Body of pancreas (tissue), 4 donors: ENCODE measurements at regions not wholly inside any gene's neighbourhood (a gene's known extent, or its start where the extent isn't known, plus 50 kb on each side); places are given as distances from the start of the nearest gene placed in this dataset.

Experiments used
- ATAC-seq: fragments of 150-250 bp; one replicate; pipeline ENCODE4 v1.9.1; 2016
- DNase-seq, 4 donors: peaks; one replicate each; pipeline ENCODE4 v3.0.0-alpha.2; 2019
- H3K27ac ChIP-seq, 4 donors: fragments of 200-600 bp; sonication (generic); 1 replicate in 3 of 4; 2 replicates in 1 of 4; pipeline versions ENCODE4 v1.5.1 to v1.6.1; 2016 to 2019; ENCODE audit warnings: mild to moderate bottlenecking in 1 of 4, mixed read lengths in 1 of 4, moderate library complexity in 1 of 4
- H3K27me3 ChIP-seq, 2 donors: fragments of 200-600 bp; sonication (generic); one replicate each; pipeline ENCODE4 v1.6.0; 2016; ENCODE audit warnings: mild to moderate bottlenecking in 1 of 2
- H3K36me3 ChIP-seq, 2 donors: fragments of 200-600 bp; sonication (generic); replicated peaks in 1 of 2; 2 replicates each; pipeline ENCODE4 v1.5.1; 2016; ENCODE audit warnings: low read depth in 2 of 2; ENCODE audit not compliant: insufficient read depth in 1 of 2
- H3K4me1 ChIP-seq: fragments of 200-600 bp; sonication (generic); one replicate; pipeline ENCODE4 v1.6.0; 2016
- H3K4me3 ChIP-seq, 2 donors: fragments of 200-600 bp; sonication (generic); 1 replicate in 1 of 2; 2 replicates in 1 of 2; pipeline ENCODE4 v1.5.1; 2016 to 2019
- H3K9me3 ChIP-seq, 3 donors: fragments of 200-600 bp; sonication (generic); 1 replicate in 2 of 3; 2 replicates in 1 of 3; pipeline ENCODE4 v1.5.1; 2016
- CTCF ChIP-seq, 7 experiments: fragments of 450-650 bp in 4 of 7; fragments of 200-600 bp in 3 of 7; sonication (generic) in 3 of 7; IDR thresholded peaks; one replicate each; pipeline ENCODE4 v1.5.1; 2016 to 2019; ENCODE audit warnings: antibody characterized with exemption in 7 of 7
- POLR2A ChIP-seq, 3 donors: fragments of 450-650 bp; IDR thresholded peaks; one replicate each; pipeline ENCODE4 v1.6.1; 2016; ENCODE audit warnings: antibody characterized with exemption in 3 of 3, mild to moderate bottlenecking in 2 of 3
- WGBS, 2 donors: methylation state at CpG; one replicate each; pipeline ENCODE4 v1.1.5; 2017; 5-methylcytosine and 5-hydroxymethylcytosine counted together
- intact Hi-C: fragments of 100-400 bp; cut with DNase I; formaldehyde crosslinking; loops from one replicate; pipeline ENCODE4 v1.15.1; 2023

GRCh38 chr2:164039270-164039669, 303.5 kb upstream of the FIGN start:
- Histone ChIP-seq H3K27ac (no peak overlapping the region), H3K27me3 (no peaks in the 10 kb centered on the region), H3K36me3 (no peaks in the 10 kb centered on the region), H3K4me3 (no peak overlapping the region), H3K9me3 (no peaks in the 10 kb centered on the region), H3K4me1 (no peaks in the 10 kb centered on the region)
- ATAC-seq, result no peak
- TF ChIP-seq CTCF (IDR thresholded peaks at IDR 0.05) (no peak), POLR2A (IDR thresholded peaks at IDR 0.05) (no peak)
- no peak for DNase-seq
- intact Hi-C loops, result no loop called here

GRCh38 chr2:164032995-164033394, 297.2 kb upstream of the FIGN start:
- no peak overlapping the region for H3K4me3 ChIP-seq
- no peaks in the 10 kb centered on the region for H3K36me3 ChIP-seq
- H3K9me3 ChIP-seq, result no peaks in the 10 kb centered on the region
- DNase-seq (no peak), ATAC-seq (no peak)
- no peaks in the 10 kb centered on the region for H3K27me3 ChIP-seq
- no peak overlapping the region for H3K27ac ChIP-seq
- intact Hi-C loops, result no loop called here
- H3K4me1 ChIP-seq, result no peaks in the 10 kb centered on the region
- TF ChIP-seq POLR2A (IDR thresholded peaks at IDR 0.05), result no peak
- no peak for TF ChIP-seq CTCF (IDR thresholded peaks at IDR 0.05)

- ATAC-seq, result no peak
- H3K27ac ChIP-seq, result no peak overlapping the region
- H3K9me3 ChIP-seq, result no peaks in the 10 kb centered on the region
- no peak for DNase-seq
- H3K27me3 ChIP-seq, result no peaks in the 10 kb centered on the region
- no peaks in the 10 kb centered on the region for H3K4me1 ChIP-seq
- intact Hi-C loops, result no loop called here
- no peaks in the 10 kb centered on the region for H3K36me3 ChIP-seq
- H3K4me3 ChIP-seq, result no peak overlapping the region
- TF ChIP-seq POLR2A (IDR thresholded peaks at IDR 0.05) (no peak), CTCF (IDR thresholded peaks at IDR 0.05) (no peak)
- WGBS, 2 donors, result 67 to 73% methylated on average over 2 of the region's 2 CpGs
Observed at GRCh38 chr2:164030623-164031022, 294.8 kb upstream of the FIGN start.

GRCh38 chr2:164028814-164029534, 293.2 kb upstream of the FIGN start:
- intact Hi-C loops, result no loop called here
- no peaks in the 10 kb centered on the region for H3K27me3 ChIP-seq
- no peak for ATAC-seq
- no peak for DNase-seq
- H3K27ac ChIP-seq, result no peak overlapping the region
- no peaks in the 10 kb centered on the region for H3K36me3 ChIP-seq
- H3K4me3 ChIP-seq, result no peak overlapping the region
- 69 to 70% methylated on average over 7 of the region's 7 CpGs for WGBS, 2 donors
- TF ChIP-seq POLR2A (IDR thresholded peaks at IDR 0.05) (no peak), CTCF (IDR thresholded peaks at IDR 0.05) (no peak)
- no peaks in the 10 kb centered on the region for H3K4me1 ChIP-seq
- H3K9me3 ChIP-seq, result no peaks in the 10 kb centered on the region

GRCh38 chr2:164024396-164024795, 288.6 kb upstream of the FIGN start:
- TF ChIP-seq POLR2A (IDR thresholded peaks at IDR 0.05) (no peak), CTCF (IDR thresholded peaks at IDR 0.05) (no peak)
- WGBS, 2 donors, result 50 to 60% methylated on average over 2 of the region's 2 CpGs

More at GRCh38 chr2:164024396-164024795, 288.6 kb upstream of the FIGN start:
- intact Hi-C loops, result no loop called here
- no peaks in the 10 kb centered on the region for H3K9me3 ChIP-seq
- no peak for DNase-seq
- no peak overlapping the region for H3K27ac ChIP-seq
- H3K36me3 ChIP-seq, result no peaks in the 10 kb centered on the region
- H3K27me3 ChIP-seq, result no peaks in the 10 kb centered on the region
- ATAC-seq, result no peak
- no peak overlapping the region for H3K4me3 ChIP-seq
- no peaks in the 10 kb centered on the region for H3K4me1 ChIP-seq
